Immature natural killer cell (primary cell): ENCODE measurements at regions not wholly inside any gene's neighbourhood (a gene's known extent, or its start where the extent isn't known, plus 50 kb on each side); places are given as distances from the start of the nearest gene placed in this dataset.

ENCODE experiments used
- DNase-seq, 3 donors: peaks; one replicate each; pipeline ENCODE4 v3.0.0; 2022; ENCODE audit warnings: mixed read lengths in 1 of 3
- H3K27ac Mint-ChIP-seq, 6 donors: one replicate each; pipeline ENCODE4 v1.8.0; 2020; ENCODE audit warnings: mixed read lengths in 6 of 6, mild to moderate bottlenecking in 5 of 6, inconsistent platforms in 4 of 6, moderate library complexity in 3 of 6
- H3K27me3 Mint-ChIP-seq, 3 donors: one replicate each; pipeline ENCODE4 v1.8.0; 2020 to 2021; ENCODE audit warnings: low read depth in 3 of 3, mild to moderate bottlenecking in 3 of 3, mixed read lengths in 3 of 3, moderate library complexity in 3 of 3, inconsistent platforms in 1 of 3
- H3K36me3 Mint-ChIP-seq, 3 donors: one replicate each; pipeline ENCODE4 v1.8.0; 2020; ENCODE audit warnings: mixed read lengths in 3 of 3, inconsistent platforms in 2 of 3, mild to moderate bottlenecking in 2 of 3
- H3K4me1 Mint-ChIP-seq, 2 donors: one replicate each; pipeline ENCODE4 v1.8.0; 2020; ENCODE audit warnings: inconsistent platforms in 2 of 2, mild to moderate bottlenecking in 2 of 2, mixed read lengths in 2 of 2, moderate library complexity in 1 of 2
- H3K4me3 Mint-ChIP-seq, 5 donors: one replicate each; pipeline ENCODE4 v1.8.0; 2020; ENCODE audit warnings: mild to moderate bottlenecking in 5 of 5, mixed read lengths in 5 of 5, inconsistent platforms in 3 of 5, moderate library complexity in 3 of 5
- H3K9me3 Mint-ChIP-seq, 6 donors: one replicate each; pipeline ENCODE4 v1.8.0; 2020; ENCODE audit warnings: mild to moderate bottlenecking in 6 of 6, mixed read lengths in 6 of 6, inconsistent platforms in 4 of 6, moderate library complexity in 3 of 6

GRCh38 chr1:57627612-57628011, 203.8 kb upstream of the DAB1 start:
- H3K9me3 Mint-ChIP-seq: no peaks in the 10 kb centered on the region
- no peak for DNase-seq
- H3K4me1 Mint-ChIP-seq: no peaks in the 10 kb centered on the region
- no peaks in the 10 kb centered on the region for H3K36me3 Mint-ChIP-seq
- peaks cover 0 to 5% (median 3%) of the 10 kb centered on the region in 3 donors for H3K27me3 Mint-ChIP-seq
- no peak overlapping the region for H3K4me3 Mint-ChIP-seq
- H3K27ac Mint-ChIP-seq: no peak overlapping the region

GRCh38 chr1:57623791-57624538, 200.1 kb upstream of the DAB1 start:
- H3K4me3 Mint-ChIP-seq: no peak overlapping the region
- H3K4me1 Mint-ChIP-seq: no peaks in the 10 kb centered on the region
- H3K36me3 Mint-ChIP-seq: no peaks in the 10 kb centered on the region
- no peak overlapping the region for H3K27ac Mint-ChIP-seq
- H3K27me3 Mint-ChIP-seq: peaks cover 0 to 8% (median 3%) of the 10 kb centered on the region in 3 donors
- H3K9me3 Mint-ChIP-seq: no peaks in the 10 kb centered on the region
- no peak for DNase-seq

- Mint-ChIP-seq H3K9me3 (no peaks in the 10 kb centered on the region), H3K36me3 (no peaks in the 10 kb centered on the region), H3K27ac (no peak overlapping the region), H3K4me1 (no peaks in the 10 kb centered on the region), H3K27me3 (peaks cover 0 to 8% (median 3%) of the 10 kb centered on the region in 3 donors), H3K4me3 (no peak overlapping the region)
- DNase-seq: no peak
Observed at GRCh38 chr1:57623039-57623790, 199.4 kb upstream of the DAB1 start.

GRCh38 chr1:57621776-57622175, 197.9 kb upstream of the DAB1 start:
- H3K27me3 Mint-ChIP-seq: peaks cover 0 to 8% (median 3%) of the 10 kb centered on the region in 3 donors
- H3K4me1 Mint-ChIP-seq: no peaks in the 10 kb centered on the region
- no peaks in the 10 kb centered on the region for H3K36me3 Mint-ChIP-seq
- no peak for DNase-seq
- H3K9me3 Mint-ChIP-seq: no peaks in the 10 kb centered on the region
- H3K4me3 Mint-ChIP-seq: no peak overlapping the region
- no peak overlapping the region for H3K27ac Mint-ChIP-seq

- no peaks in the 10 kb centered on the region for H3K9me3 Mint-ChIP-seq
- H3K27ac Mint-ChIP-seq: no peak overlapping the region
- no peaks in the 10 kb centered on the region for H3K36me3 Mint-ChIP-seq
- DNase-seq: no peak
- no peak overlapping the region for H3K4me3 Mint-ChIP-seq
- peaks cover 3 to 8% (median 3%) of the 10 kb centered on the region in 3 donors for H3K27me3 Mint-ChIP-seq
- peaks cover 4 to 5% of the 10 kb centered on the region in 2 donors for H3K4me1 Mint-ChIP-seq
Observed at GRCh38 chr1:57620605-57621004, 196.7 kb upstream of the DAB1 start.

- H3K36me3 Mint-ChIP-seq: no peaks in the 10 kb centered on the region
- no peaks in the 10 kb centered on the region for H3K9me3 Mint-ChIP-seq
Observed at GRCh38 chr1:57616921-57617320, 193.1 kb upstream of the DAB1 start.

GRCh38 chr1:57615956-57616355, 192.1 kb upstream of the DAB1 start:
- Mint-ChIP-seq H3K9me3 (no peaks in the 10 kb centered on the region), H3K27me3 (peaks cover 2 to 5% (median 3%) of the 10 kb centered on the region in 3 donors), H3K36me3 (no peaks in the 10 kb centered on the region), H3K27ac (no peak overlapping the region), H3K4me1 (peaks cover 4 to 5% of the 10 kb centered on the region in 2 donors), H3K4me3 (no peak overlapping the region)
- no peak for DNase-seq

More at GRCh38 chr1:57616921-57617320, 193.1 kb upstream of the DAB1 start:
- peaks cover 1 to 3% (median 2%) of the 10 kb centered on the region in 3 donors for H3K27me3 Mint-ChIP-seq
- H3K27ac Mint-ChIP-seq: no peak overlapping the region
- DNase-seq: no peak
- H3K4me1 Mint-ChIP-seq: peaks cover 4 to 5% of the 10 kb centered on the region in 2 donors
- no peak overlapping the region for H3K4me3 Mint-ChIP-seq

- peaks cover 3 to 5% (median 4%) of the 10 kb centered on the region in 3 donors for H3K27me3 Mint-ChIP-seq
- H3K4me3 Mint-ChIP-seq: no peak overlapping the region
- H3K36me3 Mint-ChIP-seq: no peaks in the 10 kb centered on the region
- no peak overlapping the region for H3K27ac Mint-ChIP-seq
- no peaks in the 10 kb centered on the region for H3K9me3 Mint-ChIP-seq
- peaks cover 4 to 5% of the 10 kb centered on the region in 2 donors for H3K4me1 Mint-ChIP-seq
- DNase-seq: no peak
Observed at GRCh38 chr1:57612833-57613232, 189.0 kb upstream of the DAB1 start.

GRCh38 chr1:57605933-57606332, 182.1 kb upstream of the DAB1 start:
- Mint-ChIP-seq H3K9me3 (no peaks in the 10 kb centered on the region), H3K4me1 (no peaks in the 10 kb centered on the region), H3K4me3 (no peak overlapping the region), H3K36me3 (no peaks in the 10 kb centered on the region), H3K27ac (no peak overlapping the region), H3K27me3 (peaks cover 0 to 6% (median 2%) of the 10 kb centered on the region in 3 donors)
- no peak for DNase-seq

GRCh38 chr1:57603696-57604095, 179.8 kb upstream of the DAB1 start:
- DNase-seq: no peak
- Mint-ChIP-seq H3K4me1 (no peaks in the 10 kb centered on the region), H3K27me3 (peaks cover 0 to 6% (median 2%) of the 10 kb centered on the region in 3 donors), H3K4me3 (no peak overlapping the region), H3K27ac (no peak overlapping the region), H3K36me3 (no peaks in the 10 kb centered on the region), H3K9me3 (no peaks in the 10 kb centered on the region)

- H3K9me3 Mint-ChIP-seq: peaks cover 0 to 2% (median 0%) of the 10 kb centered on the region in 6 donors
- no peaks in the 10 kb centered on the region for H3K4me1 Mint-ChIP-seq
- H3K36me3 Mint-ChIP-seq: no peaks in the 10 kb centered on the region
- H3K27me3 Mint-ChIP-seq: peaks cover 0 to 4% (median 2%) of the 10 kb centered on the region in 3 donors
- no peak overlapping the region for H3K4me3 Mint-ChIP-seq
- DNase-seq: no peak
- H3K27ac Mint-ChIP-seq: no peak overlapping the region
Observed at GRCh38 chr1:57600424-57600823, 176.6 kb upstream of the DAB1 start.

- Mint-ChIP-seq H3K9me3 (peaks cover 0 to 2% (median 0%) of the 10 kb centered on the region in 6 donors), H3K36me3 (no peaks in the 10 kb centered on the region), H3K27me3 (peaks cover 0 to 4% (median 2%) of the 10 kb centered on the region in 3 donors), H3K4me3 (no peak overlapping the region), H3K4me1 (no peaks in the 10 kb centered on the region), H3K27ac (no peak overlapping the region)
- no peak for DNase-seq
Observed at GRCh38 chr1:57599236-57599994, 175.6 kb upstream of the DAB1 start.

- H3K9me3 Mint-ChIP-seq: peaks cover 0 to 2% (median 0%) of the 10 kb centered on the region in 6 donors
- H3K4me1 Mint-ChIP-seq: no peaks in the 10 kb centered on the region
- no peak overlapping the region for H3K4me3 Mint-ChIP-seq
- no peak for DNase-seq
- H3K27me3 Mint-ChIP-seq: peaks cover 0 to 4% (median 0%) of the 10 kb centered on the region in 3 donors
- H3K27ac Mint-ChIP-seq: no peak overlapping the region
- no peaks in the 10 kb centered on the region for H3K36me3 Mint-ChIP-seq
Observed at GRCh38 chr1:57597036-57597435, 173.2 kb upstream of the DAB1 start.

GRCh38 chr1:57594002-57594401, 170.1 kb upstream of the DAB1 start:
- DNase-seq: no peak
- Mint-ChIP-seq H3K36me3 (no peaks in the 10 kb centered on the region), H3K9me3 (peaks cover 0 to 2% (median 0%) of the 10 kb centered on the region in 6 donors), H3K27ac (no peak overlapping the region), H3K4me1 (no peaks in the 10 kb centered on the region), H3K27me3 (peaks cover 0 to 2% (median 0%) of the 10 kb centered on the region in 3 donors), H3K4me3 (no peak overlapping the region)
